GM12892 (cell line): ENCODE measurements at regions not wholly inside any gene's neighbourhood (a gene's known extent, or its start where the extent isn't known, plus 50 kb on each side); places are given as distances from the start of the nearest gene placed in this dataset.
A peak's percentile ranks its signal among the peaks of the same experiment; 100 is the strongest.
"Not testable (repeated sequence)": the region's sequence is repeated elsewhere in the genome, so short reads cannot be mapped to it uniquely, and the experiment has no call there.

Experiments used
- DNase-seq: peaks from one replicate; pipeline ENCODE4 v3.0.0; 2011; ENCODE audit not compliant: insufficient read length
- FAIRE-seq: peaks from 2 replicates; lab custom pipeline; 2011; peaks lifted over from hg19 to GRCh38; lab: Jason Lieb, UNC
- POLR2A ChIP-seq: IDR thresholded peaks from 2 replicates; pipeline ENCODE4 v1.6.1; 2011; ENCODE audit warnings: low read depth, low read length, control low read depth
- POLR2AphosphoS5 ChIP-seq: IDR thresholded peaks from 2 replicates; pipeline ENCODE4 v1.6.1; 2011; ENCODE audit warnings: low read depth, low read length, control low read depth
- TAF1 ChIP-seq: IDR thresholded peaks from 2 replicates; pipeline ENCODE4 v1.6.1; 2011; ENCODE audit warnings: low read depth, mild to moderate bottlenecking, control low read depth, low read length, borderline replicate concordance

- DNase-seq: no peak
These were observed 334.2 kb downstream of the KLF13 start for GRCh38 chr15:31660816-31661215.

GRCh38 chr15:31665732-31666131 is 339.1 kb downstream of the KLF13 start:
- not testable (repeated sequence) for DNase-seq, FAIRE-seq

More at GRCh38 chr15:31660816-31661215, 334.2 kb downstream of the KLF13 start:
- TF ChIP-seq POLR2A (no peak), POLR2AphosphoS5 (no peak), TAF1 (no peak)
- no peak for FAIRE-seq

DNA sequence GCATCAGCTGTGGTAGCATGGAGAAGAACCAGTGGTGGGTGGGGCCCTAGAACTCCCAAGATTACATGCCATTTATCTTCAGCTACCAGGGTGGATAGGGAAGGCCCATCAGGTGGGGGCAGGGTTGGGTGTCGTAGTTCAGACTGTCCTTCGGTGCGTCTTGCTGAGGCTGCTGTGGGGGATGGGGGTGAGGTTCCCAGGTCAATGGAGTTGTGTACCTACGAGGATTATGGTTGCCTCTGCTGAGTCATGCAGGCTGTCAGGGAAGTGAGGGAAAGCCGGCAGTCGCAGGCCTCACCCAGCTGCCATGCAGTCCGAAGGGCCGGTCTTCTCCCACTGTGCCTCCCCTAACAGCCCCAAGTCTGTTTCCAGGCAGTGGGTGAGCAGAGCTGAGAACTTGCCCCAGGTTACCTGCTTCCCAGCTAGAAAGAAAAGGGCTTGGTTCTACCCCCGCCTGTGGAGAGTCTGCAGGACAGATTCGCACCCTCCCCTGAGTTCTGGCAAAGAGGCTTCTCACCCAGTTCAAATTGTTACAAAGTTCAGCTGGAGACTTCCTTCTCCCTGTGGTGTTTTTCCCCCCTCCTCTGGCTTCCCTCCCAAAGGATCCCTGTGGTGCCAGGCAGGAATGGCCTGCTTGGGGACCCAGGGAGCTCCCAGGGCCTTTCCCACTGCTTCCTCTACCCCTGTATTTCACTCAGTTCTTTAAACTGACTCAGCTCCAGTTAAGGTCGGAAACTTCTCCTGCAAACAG is 342.7 kb downstream of the KLF13 start:
- peak; percentile 17 for FAIRE-seq
- not testable (repeated sequence) for DNase-seq

DNA sequence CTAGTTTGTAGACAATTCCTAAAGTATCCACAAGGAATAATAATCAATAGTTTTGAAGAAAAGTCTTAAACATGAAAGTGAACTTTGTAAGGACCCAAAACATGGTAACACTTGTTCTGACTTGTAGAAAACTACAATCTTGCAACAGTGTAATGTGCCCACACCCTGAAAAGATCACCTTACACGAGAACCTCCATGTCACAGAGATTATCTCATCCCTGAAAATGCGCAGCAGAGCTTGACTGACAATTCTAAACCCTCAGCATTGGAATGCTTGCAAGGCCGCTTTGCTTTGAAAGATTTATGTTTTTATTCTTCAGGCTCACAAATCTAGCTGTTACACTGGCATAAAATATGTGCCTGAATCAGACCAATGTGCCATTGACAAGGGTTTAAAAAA is 346.6 kb downstream of the KLF13 start:
- DNase-seq: not testable (repeated sequence)
- peak; percentile 21 for FAIRE-seq

GRCh38 chr15:31681529-31682259 is 348.6 kb upstream of the CHRNA7 start:
- DNase-seq: not testable (repeated sequence)
- peak; percentile 64 for FAIRE-seq

DNA sequence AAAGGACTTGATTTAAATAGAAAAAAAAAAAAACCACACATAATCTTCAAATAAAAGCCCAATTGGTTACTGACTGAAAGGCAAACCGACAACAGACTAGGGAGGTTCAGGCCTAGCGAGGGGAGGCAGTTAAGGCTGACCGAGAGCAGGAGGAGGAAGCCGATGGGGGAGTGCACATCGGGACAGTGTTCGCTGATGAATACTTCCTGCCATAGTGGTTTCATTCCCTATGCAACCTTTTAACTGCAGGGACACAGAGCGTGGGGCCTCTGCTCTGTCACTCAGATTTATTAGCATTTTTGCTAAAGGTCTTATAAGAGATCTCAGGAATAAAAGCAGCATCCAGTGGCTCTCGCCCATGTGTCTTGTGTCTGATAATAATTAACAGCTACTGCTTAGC is 343.2 kb upstream of the CHRNA7 start:
- peak; percentile 66 for FAIRE-seq
- not testable (repeated sequence) for DNase-seq

DNA sequence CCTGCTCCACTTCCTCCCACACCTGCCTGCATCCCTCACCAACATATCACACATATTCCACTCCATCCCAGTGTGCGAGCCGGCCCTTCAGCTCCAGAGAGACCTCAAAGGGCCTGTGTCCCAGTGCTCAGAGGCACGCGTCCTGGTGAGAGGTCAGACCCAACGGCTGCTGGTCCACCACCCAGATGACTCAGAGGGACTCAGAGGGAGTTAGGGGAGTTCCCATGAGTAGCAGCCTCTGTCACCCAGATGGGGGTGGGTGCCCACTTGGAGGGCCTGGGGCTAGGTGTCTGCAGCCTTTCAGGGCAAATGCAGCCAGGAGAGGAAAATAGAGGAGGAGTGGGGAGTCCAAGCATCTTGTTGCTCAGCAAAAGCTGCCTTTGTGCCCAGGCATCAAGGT is 333.8 kb upstream of the CHRNA7 start:
- DNase-seq, FAIRE-seq: not testable (repeated sequence)

DNA sequence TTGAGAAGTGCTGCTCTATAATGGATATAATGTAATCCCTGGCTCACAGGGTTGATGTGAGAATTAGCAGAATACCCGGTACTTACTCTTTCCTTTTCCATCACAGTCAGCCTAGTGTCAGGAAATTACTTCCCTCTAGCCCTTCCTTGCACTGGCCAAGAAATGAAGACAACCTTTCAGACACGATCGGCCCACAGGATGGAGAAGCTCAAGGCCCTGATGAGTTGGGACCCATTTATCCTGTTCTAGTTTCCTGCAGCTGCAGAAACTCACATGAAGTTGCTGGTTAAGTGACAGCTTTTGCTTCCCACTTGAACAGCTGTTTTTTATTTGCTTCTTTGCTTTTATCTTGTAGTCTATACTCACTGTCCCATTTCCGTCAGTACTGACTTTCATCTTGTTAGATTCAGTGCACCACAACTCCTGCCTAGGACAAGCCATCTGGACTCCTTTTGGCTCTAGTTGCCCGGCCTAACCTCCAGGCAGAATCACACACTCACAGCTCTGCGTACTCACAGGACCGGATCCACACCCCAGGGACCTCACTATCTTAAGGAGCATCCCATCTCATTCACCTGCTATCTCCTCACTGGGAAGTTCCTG is 325.1 kb upstream of the CHRNA7 start:
- not testable (repeated sequence) for DNase-seq
- FAIRE-seq: peak; percentile 54

DNA sequence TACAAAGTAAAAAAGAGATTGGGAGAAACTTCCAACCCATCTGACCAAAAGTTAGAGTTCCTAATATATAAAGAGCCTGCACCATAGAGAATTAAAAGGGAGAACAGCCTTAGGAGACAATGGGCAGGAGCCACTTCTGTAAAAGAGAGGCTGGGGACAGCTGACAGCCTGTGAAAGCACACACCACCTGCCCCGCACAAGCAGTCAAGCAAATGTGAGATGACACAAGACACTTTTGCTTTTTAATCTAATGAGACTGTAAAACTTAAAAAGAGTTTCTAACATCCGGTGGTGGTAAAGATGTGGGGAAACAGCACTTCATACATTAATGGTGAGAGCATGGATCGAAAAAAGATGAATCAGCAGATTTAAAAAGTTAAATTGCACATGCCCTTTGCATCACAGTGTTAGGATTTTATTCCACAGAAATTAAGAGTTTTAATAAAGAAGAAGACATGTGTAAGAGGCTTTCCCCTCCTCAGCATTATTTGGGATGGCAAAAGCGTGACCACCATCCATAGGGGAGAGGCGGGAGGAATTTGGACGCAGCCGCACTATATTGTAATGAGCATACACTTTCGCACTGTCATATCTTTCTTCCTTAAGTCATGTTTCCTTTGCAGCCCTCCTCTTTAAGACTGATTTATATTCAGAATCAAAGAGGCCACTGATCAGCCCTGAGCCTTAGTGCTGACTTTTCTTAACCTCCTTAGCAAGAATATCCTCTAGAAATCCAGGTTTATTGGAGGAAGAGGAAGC is 322.2 kb upstream of the CHRNA7 start:
- DNase-seq, FAIRE-seq: not testable (repeated sequence)

- not testable (repeated sequence) for DNase-seq
- peak; percentile 97 for FAIRE-seq
These were observed 321.5 kb upstream of the CHRNA7 start for GRCh38 chr15:31708703-31709327.

DNA sequence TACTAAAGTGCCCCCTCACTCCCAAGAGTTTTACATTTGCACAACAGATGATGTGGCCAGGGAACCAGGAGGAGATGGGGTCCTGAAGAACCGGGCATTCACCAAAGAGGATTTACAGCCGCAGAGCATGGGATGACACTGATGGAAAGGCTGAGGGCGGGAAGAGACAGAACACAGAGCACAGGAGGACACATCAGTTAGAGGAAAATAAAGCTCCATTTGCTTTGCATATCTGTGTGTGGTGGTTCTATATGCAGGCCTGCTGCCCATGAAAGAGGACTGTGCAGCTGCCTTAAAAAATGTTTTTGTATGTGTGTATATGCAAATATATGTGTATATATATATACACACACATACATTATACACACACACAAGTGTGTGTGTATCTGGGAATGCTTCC is 320.8 kb upstream of the CHRNA7 start:
- FAIRE-seq, DNase-seq: not testable (repeated sequence)

- not testable (repeated sequence) for FAIRE-seq, DNase-seq
These were observed 319.5 kb upstream of the CHRNA7 start for GRCh38 chr15:31710806-31711205.

DNA sequence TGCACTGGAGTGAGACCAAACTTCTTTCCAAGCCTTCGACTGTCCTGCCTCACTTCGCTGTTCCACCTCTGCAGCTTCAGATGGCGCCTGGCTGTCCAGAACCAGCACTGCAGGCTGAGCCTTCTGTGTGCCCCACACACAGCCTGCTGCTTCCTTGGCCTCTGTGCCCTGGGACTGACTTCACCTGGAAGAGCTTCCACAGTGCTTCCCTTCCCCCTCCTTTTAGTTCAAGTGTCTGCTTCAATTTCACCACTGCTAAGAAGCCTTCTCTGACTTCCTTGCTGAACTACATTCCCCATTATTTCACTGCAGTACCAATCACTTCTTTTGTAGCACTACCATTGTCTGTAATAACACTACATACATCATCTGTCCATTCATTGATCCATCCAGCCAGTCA is 315.1 kb upstream of the CHRNA7 start:
- not testable (repeated sequence) for DNase-seq
- peak; percentile 76 for FAIRE-seq

DNA sequence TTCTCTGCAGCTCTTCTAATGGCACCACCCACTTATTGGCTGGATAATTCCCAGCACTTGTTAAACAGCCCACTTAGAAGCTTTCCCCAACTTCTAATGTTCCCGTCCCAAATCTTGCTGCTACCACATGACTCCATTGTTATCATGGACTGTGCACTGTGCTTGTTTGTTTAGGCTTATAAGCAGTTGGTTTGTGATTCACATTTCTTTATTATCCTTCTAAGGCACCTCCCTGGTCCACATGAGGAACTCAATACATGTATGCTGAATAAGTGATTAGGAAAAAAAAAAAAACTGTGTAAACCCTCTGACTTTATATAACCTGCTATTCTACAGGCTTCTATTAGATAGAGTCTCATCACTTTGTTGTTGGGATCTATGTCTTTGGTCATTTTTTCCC is 311.7 kb upstream of the CHRNA7 start:
- DNase-seq, FAIRE-seq: not testable (repeated sequence)

- not testable (repeated sequence) for FAIRE-seq, DNase-seq
These were observed 310.8 kb upstream of the CHRNA7 start for GRCh38 chr15:31719396-31720022.

DNA sequence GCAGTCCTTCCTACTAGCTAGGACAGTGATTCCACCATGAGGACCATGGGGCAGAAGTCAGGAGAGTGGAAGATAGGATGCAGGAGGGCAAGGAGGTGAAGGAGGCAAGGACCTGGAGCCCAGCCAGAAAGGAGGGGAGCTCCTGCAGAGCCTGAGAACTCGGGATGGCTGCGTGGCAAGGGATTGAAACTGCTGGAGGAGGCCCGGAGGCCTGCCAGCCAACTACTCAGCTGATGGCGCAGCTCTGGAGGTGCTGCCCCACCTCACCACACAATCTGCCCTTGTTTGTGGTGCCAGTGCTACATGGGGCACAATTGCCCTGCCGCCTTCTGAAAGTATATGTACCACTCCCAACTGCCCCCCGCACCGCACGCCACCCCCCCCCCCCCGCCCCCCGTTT is 307.3 kb upstream of the CHRNA7 start:
- DNase-seq, FAIRE-seq: not testable (repeated sequence)

DNA sequence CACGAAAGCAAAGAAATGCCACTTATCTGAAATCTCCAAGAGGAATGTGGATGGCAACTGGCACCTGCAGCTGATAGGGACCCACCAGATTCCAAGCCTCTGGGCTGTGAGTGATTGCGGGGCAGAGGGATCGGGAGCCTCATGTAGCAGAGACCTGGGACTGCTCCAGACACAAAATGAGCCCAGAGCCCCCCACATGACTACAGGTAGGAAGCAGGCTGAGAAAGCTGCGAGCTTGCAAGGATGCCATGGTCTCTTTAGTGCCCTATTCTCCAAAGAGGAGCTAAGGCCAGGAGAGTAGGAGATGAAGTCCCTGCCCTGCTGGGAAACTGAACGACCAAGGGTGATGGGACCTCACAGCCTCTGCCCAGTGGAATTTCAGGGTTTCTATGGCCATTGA is 305.4 kb upstream of the CHRNA7 start:
- not testable (repeated sequence) for DNase-seq, FAIRE-seq

GRCh38 chr15:31725619-31726018 is 304.7 kb upstream of the CHRNA7 start:
- not testable (repeated sequence) for DNase-seq, FAIRE-seq
